Neural cell (in vitro differentiated cells): ENCODE measurements at regions not wholly inside any gene's neighbourhood (a gene's known extent, or its start where the extent isn't known, plus 50 kb on each side); places are given as distances from the start of the nearest gene placed in this dataset.

Source experiments
- EP300 ChIP-seq: fragments of 450-650 bp; conservative IDR thresholded peaks from 2 replicates; pipeline ENCODE4 v1.6.1; 2014; ENCODE audit warnings: antibody characterized with exemption, mild to moderate bottlenecking, moderate library complexity; ENCODE audit not compliant: poor library complexity, severe bottlenecking
- EZH2 ChIP-seq: fragments of 200-600, 300-800 bp; shearing (Covaris generic), sonication (generic); IDR thresholded peaks from 2 replicates; pipeline ENCODE4 v1.6.1; 2014; ENCODE audit warnings: antibody characterized with exemption, low read length, borderline replicate concordance, mild to moderate bottlenecking; ENCODE audit not compliant: insufficient read depth, poor library complexity, severe bottlenecking
- MXI1 ChIP-seq: fragments of 450-650 bp; conservative IDR thresholded peaks from 2 replicates; pipeline ENCODE4 v1.6.1; 2014; ENCODE audit warnings: antibody characterized with exemption, mild to moderate bottlenecking; ENCODE audit not compliant: poor library complexity, severe bottlenecking
- POLR2AphosphoS5 ChIP-seq: IDR thresholded peaks from 2 replicates; pipeline ENCODE4 v1.6.1; 2012
- RAD21 ChIP-seq: fragments of 450-650 bp; conservative IDR thresholded peaks from 2 replicates; pipeline ENCODE4 v1.6.1; 2014; ENCODE audit warnings: antibody characterized with exemption, mild to moderate bottlenecking, moderate library complexity
- TAF1 ChIP-seq: IDR thresholded peaks from 2 replicates; pipeline ENCODE4 v1.6.1; 2012; ENCODE audit warnings: low read depth
- TF ChIP-seq, protein P1 (sequence below): fragments of 450-650 bp; IDR thresholded peaks from 2 replicates; pipeline ENCODE4 v1.5.1; 2014; ENCODE audit warnings: antibody characterized with exemption, mild to moderate bottlenecking, moderate library complexity; ENCODE audit not compliant: poor library complexity, severe bottlenecking

DNA sequence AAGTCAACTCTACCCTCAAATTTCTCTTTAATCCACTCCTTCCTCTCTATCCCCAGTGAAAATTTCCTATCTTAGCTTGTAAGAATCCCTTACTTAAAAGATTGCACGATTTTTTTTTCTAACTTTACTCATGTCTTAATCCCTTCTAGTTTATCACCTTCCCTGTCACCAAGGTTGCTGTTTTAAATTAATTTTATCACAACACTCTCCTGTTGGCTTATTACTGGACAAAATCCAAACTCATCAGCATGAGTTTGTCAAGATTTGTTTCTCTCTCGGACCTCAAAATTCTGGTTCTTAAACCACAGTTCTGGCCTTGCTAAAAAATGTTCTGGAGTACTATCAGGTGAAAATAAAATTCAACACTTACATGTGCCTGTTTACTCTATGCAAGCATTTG, 959.1 kb upstream of the SLC10A2 start:
- TF ChIP-seq POLR2AphosphoS5 (no peak), TAF1 (no peak), MXI1 (no peak), EP300 (no peak), RAD21 (no peak), EZH2 (no peak)
- TF ChIP-seq, protein P1, sequence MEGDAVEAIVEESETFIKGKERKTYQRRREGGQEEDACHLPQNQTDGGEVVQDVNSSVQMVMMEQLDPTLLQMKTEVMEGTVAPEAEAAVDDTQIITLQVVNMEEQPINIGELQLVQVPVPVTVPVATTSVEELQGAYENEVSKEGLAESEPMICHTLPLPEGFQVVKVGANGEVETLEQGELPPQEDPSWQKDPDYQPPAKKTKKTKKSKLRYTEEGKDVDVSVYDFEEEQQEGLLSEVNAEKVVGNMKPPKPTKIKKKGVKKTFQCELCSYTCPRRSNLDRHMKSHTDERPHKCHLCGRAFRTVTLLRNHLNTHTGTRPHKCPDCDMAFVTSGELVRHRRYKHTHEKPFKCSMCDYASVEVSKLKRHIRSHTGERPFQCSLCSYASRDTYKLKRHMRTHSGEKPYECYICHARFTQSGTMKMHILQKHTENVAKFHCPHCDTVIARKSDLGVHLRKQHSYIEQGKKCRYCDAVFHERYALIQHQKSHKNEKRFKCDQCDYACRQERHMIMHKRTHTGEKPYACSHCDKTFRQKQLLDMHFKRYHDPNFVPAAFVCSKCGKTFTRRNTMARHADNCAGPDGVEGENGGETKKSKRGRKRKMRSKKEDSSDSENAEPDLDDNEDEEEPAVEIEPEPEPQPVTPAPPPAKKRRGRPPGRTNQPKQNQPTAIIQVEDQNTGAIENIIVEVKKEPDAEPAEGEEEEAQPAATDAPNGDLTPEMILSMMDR = no peak
